ENCODE measurements at regions not wholly inside any gene's neighbourhood (a gene's known extent, or its start where the extent isn't known, plus 50 kb on each side); places are given as distances from the start of the nearest gene placed in this dataset.
"Not testable (repeated sequence)": the region's sequence is repeated elsewhere in the genome, so short reads cannot be mapped to it uniquely, and the experiment has no call there.

GRCh38 chr2:187180529-187180928 is 267.5 kb downstream of the CALCRL start:
- H3K4me1 ChIP-seq (ENCODE audit: control insufficient read depth in 1 of 2, insufficient read depth in 2 of 2, low read length in 2 of 2): no peaks in the 10 kb centered on the region
- H3K27me3 ChIP-seq (ENCODE audit: control insufficient read depth in 2 of 2, insufficient read depth in 2 of 2, low read length in 2 of 2): no peaks in the 10 kb centered on the region
- H3K36me3 ChIP-seq (replicated peaks in 1 of 2; ENCODE audit: control insufficient read depth in 1 of 2, insufficient read depth in 2 of 2, low read length in 2 of 2): no peaks in the 10 kb centered on the region
- no peaks in the 10 kb centered on the region for H3K79me2 ChIP-seq (ENCODE audit: insufficient read depth, low read length)
- peaks cover 6 to 24% (median 13%) of the 10 kb centered on the region in 7 donors for H3K9me3 Mint-ChIP-seq
- WGBS (ENCODE audit: insufficient coverage): no CpG with 5 or more reads among the region's 3 CpGs
- H3K27me3 Mint-ChIP-seq (ENCODE audit: low read depth in 3 of 3): no peaks in the 10 kb centered on the region
- no peak overlapping the region for H3K9ac ChIP-seq (ENCODE audit: insufficient read depth, low read length, poor library complexity, severe bottlenecking)
- no peak overlapping the region for H3K27ac ChIP-seq (ENCODE audit: low read depth in 1 of 2, low read length in 2 of 2)
- H3K27ac Mint-ChIP-seq: no peak overlapping the region
- H3K4me3 ChIP-seq (replicated peaks in 1 of 3; ENCODE audit: low read depth in 2 of 3, low read length in 3 of 3): no peak overlapping the region
- DNase-seq: no peak
- H3K4me1 Mint-ChIP-seq: no peaks in the 10 kb centered on the region
- intact Hi-C loops (cut with micrococcal nuclease): no loop called here
- no peak overlapping the region for H2AFZ ChIP-seq (ENCODE audit: insufficient read depth, low read depth, low read length, poor library complexity, severe bottlenecking)
- H3K36me3 Mint-ChIP-seq: no peaks in the 10 kb centered on the region
- TF ChIP-seq, protein P1, sequence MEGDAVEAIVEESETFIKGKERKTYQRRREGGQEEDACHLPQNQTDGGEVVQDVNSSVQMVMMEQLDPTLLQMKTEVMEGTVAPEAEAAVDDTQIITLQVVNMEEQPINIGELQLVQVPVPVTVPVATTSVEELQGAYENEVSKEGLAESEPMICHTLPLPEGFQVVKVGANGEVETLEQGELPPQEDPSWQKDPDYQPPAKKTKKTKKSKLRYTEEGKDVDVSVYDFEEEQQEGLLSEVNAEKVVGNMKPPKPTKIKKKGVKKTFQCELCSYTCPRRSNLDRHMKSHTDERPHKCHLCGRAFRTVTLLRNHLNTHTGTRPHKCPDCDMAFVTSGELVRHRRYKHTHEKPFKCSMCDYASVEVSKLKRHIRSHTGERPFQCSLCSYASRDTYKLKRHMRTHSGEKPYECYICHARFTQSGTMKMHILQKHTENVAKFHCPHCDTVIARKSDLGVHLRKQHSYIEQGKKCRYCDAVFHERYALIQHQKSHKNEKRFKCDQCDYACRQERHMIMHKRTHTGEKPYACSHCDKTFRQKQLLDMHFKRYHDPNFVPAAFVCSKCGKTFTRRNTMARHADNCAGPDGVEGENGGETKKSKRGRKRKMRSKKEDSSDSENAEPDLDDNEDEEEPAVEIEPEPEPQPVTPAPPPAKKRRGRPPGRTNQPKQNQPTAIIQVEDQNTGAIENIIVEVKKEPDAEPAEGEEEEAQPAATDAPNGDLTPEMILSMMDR (IDR thresholded peaks at IDR 0.05): no peak
- H3K4me3 Mint-ChIP-seq: no peak overlapping the region
- no peaks in the 10 kb centered on the region for H4K20me1 ChIP-seq (ENCODE audit: insufficient read depth, low read length)
- H3K9me3 ChIP-seq (replicated peaks in 1 of 2; ENCODE audit: control insufficient read depth in 1 of 2, insufficient read depth in 1 of 2, low read length in 2 of 2): peaks cover 0 to 7% of the 10 kb centered on the region in 2 donors
- H3K4me2 ChIP-seq (replicated peaks; ENCODE audit: extremely low read depth, low read length, poor library complexity, severe bottlenecking): no peak overlapping the region

- H3K27me3 Mint-ChIP-seq (ENCODE audit: low read depth in 3 of 3); H3K4me2 ChIP-seq (replicated peaks; ENCODE audit: extremely low read depth, low read length, poor library complexity, severe bottlenecking); H3K4me1 ChIP-seq (ENCODE audit: control insufficient read depth in 1 of 2, insufficient read depth in 2 of 2, low read length in 2 of 2); H3K4me3 ChIP-seq (replicated peaks in 1 of 3; ENCODE audit: low read depth in 2 of 3, low read length in 3 of 3); H3K27ac ChIP-seq (ENCODE audit: low read depth in 1 of 2, low read length in 2 of 2); H3K27me3 ChIP-seq (ENCODE audit: control insufficient read depth in 2 of 2, insufficient read depth in 2 of 2, low read length in 2 of 2); H4K20me1 ChIP-seq (ENCODE audit: insufficient read depth, low read length); H3K79me2 ChIP-seq (ENCODE audit: insufficient read depth, low read length); H3K27ac Mint-ChIP-seq; H3K4me1 Mint-ChIP-seq; H3K36me3 ChIP-seq (replicated peaks in 1 of 2; ENCODE audit: control insufficient read depth in 1 of 2, insufficient read depth in 2 of 2, low read length in 2 of 2); H2AFZ ChIP-seq (ENCODE audit: insufficient read depth, low read depth, low read length, poor library complexity, severe bottlenecking); DNase-seq; H3K36me3 Mint-ChIP-seq; H3K4me3 Mint-ChIP-seq; intact Hi-C loops (cut with micrococcal nuclease); H3K9ac ChIP-seq (ENCODE audit: insufficient read depth, low read length, poor library complexity, severe bottlenecking): not testable (repeated sequence)
- H3K9me3 Mint-ChIP-seq: peaks cover 6 to 30% (median 13%) of the 10 kb centered on the region in 7 donors
- no CpG with 5 or more reads among the region's 3 CpGs for WGBS (ENCODE audit: insufficient coverage)
- peaks cover 0 to 14% of the 10 kb centered on the region in 2 donors for H3K9me3 ChIP-seq (replicated peaks in 1 of 2; ENCODE audit: control insufficient read depth in 1 of 2, insufficient read depth in 1 of 2, low read length in 2 of 2)
Measured at GRCh38 chr2:187178876-187179275, 269.2 kb downstream of the CALCRL start.
